ENCODE measurements at regions not wholly inside any gene's neighbourhood (a gene's known extent, or its start where the extent isn't known, plus 50 kb on each side); places are given as distances from the start of the nearest gene placed in this dataset.

DNA sequence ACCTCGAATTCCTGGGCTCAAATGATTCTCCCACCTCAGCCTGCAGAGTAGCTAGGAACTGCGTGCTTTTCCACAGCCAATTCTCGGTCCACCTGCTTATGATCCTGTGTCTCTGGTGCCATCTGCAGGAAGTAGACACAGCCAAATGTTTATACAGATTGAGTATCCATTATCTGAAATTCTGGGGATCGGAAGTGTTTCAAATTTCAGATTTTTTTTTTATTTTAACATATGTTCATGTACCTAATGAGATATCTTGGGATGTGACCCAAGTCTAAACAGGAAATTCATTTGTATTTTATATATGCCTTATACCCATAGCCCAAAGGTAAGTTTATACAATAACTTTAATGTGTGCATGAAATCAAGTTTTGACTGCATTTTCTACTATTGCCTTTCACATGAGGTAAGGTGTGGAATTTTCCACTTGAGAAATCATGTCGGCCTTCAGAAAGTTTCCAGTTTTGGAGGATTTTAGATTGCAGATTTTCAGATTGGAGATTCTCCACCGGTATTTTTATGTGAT, 89.5 kb downstream of the ESM1 start:
- peak; percentile 8; the same call in 1 of the 2 replicates for TF ChIP-seq NFIC (IDR thresholded peaks at IDR 0.05)
- TF ChIP-seq MAX (IDR thresholded peaks at IDR 0.05), result peak; percentile 22; the same call in 1 of the 2 replicates
- no peak for TF ChIP-seq TCF12 (IDR thresholded peaks at IDR 0.05; ENCODE audit: low read depth)
- no peak for TF ChIP-seq CEBPB (IDR thresholded peaks at IDR 0.05)
